ENCODE measurements at regions not wholly inside any gene's neighbourhood (a gene's known extent, or its start where the extent isn't known, plus 50 kb on each side); places are given as distances from the start of the nearest gene placed in this dataset.

GRCh38 chr12:87529413-87529812, 499.8 kb downstream of the C12orf50 start:
- DNase-seq (ENCODE audit: low read depth): no peak
- TF ChIP-seq CTCF (conservative IDR thresholded peaks at IDR 0.05; ENCODE audit: low read length): no peak
- H3K4me3 ChIP-seq (ENCODE audit: low read length): no peak overlapping the region

- H3K4me3 ChIP-seq (ENCODE audit: low read length): no peak overlapping the region
- DNase-seq (ENCODE audit: low read depth): no peak
- TF ChIP-seq CTCF (conservative IDR thresholded peaks at IDR 0.05; ENCODE audit: low read length): no peak
These were observed 508.2 kb downstream of the C12orf50 start for GRCh38 chr12:87520968-87521367.

DNA sequence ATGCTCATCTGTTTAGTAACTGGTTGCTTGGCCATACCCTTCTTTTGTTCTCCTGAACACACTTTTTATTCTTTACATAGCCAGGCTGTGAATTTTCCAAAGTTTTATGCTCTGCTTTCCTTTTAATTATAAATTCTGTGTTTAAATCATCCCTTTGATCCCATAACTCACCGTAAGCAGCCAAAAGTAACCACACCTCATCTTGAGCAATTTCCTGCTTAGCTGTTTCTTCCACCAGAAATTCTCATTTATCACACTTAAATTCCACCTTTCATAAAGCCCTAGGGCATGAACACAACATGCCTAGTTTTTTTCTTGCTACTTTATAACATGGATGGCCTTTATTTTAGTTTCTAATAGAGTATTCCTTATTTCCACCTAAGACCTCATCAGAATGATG, 510.7 kb downstream of the C12orf50 start:
- no peak for TF ChIP-seq CTCF (conservative IDR thresholded peaks at IDR 0.05; ENCODE audit: low read length)
- DNase-seq (ENCODE audit: low read depth): no peak
- no peak overlapping the region for H3K4me3 ChIP-seq (ENCODE audit: low read length)

- no peak overlapping the region for H3K4me3 ChIP-seq (ENCODE audit: low read length)
- TF ChIP-seq CTCF (conservative IDR thresholded peaks at IDR 0.05; ENCODE audit: low read length): no peak
- no peak for DNase-seq (ENCODE audit: low read depth)
These were observed 511.2 kb downstream of the C12orf50 start for GRCh38 chr12:87518036-87518435.

GRCh38 chr12:87513536-87514280, 515.5 kb downstream of the C12orf50 start:
- no peak for DNase-seq (ENCODE audit: low read depth)
- H3K4me3 ChIP-seq (ENCODE audit: low read length): no peak overlapping the region
- no peak for TF ChIP-seq CTCF (conservative IDR thresholded peaks at IDR 0.05; ENCODE audit: low read length)

- H3K4me3 ChIP-seq (ENCODE audit: low read length): no peak overlapping the region
- DNase-seq (ENCODE audit: low read depth): no peak
- TF ChIP-seq CTCF (conservative IDR thresholded peaks at IDR 0.05; ENCODE audit: low read length): no peak
These were observed 517.8 kb downstream of the C12orf50 start for GRCh38 chr12:87511371-87511770.

GRCh38 chr12:87509237-87509820, 519.9 kb downstream of the C12orf50 start:
- H3K4me3 ChIP-seq (ENCODE audit: low read length): no peak overlapping the region
- DNase-seq (ENCODE audit: low read depth): no peak
- no peak for TF ChIP-seq CTCF (conservative IDR thresholded peaks at IDR 0.05; ENCODE audit: low read length)

All from AG10803 (cell line).